G401 (cell line): ENCODE measurements at regions not wholly inside any gene's neighbourhood (a gene's known extent, or its start where the extent isn't known, plus 50 kb on each side); places are given as distances from the start of the nearest gene placed in this dataset.
A peak's percentile ranks its signal among the peaks of the same experiment; 100 is the strongest.
"Not testable (repeated sequence)": the region's sequence is repeated elsewhere in the genome, so short reads cannot be mapped to it uniquely, and the experiment has no call there.

Experiments used
- DNase-seq: peaks from one replicate; pipeline ENCODE4 v3.0.0-alpha.2; 2015; ENCODE audit warnings: low spot score
- in situ Hi-C: cut with HindIII; loops from 2 replicates; pipeline ENCODE4 v1.10.0; 2016; ENCODE audit warnings: low sequenced_read_pairs, mixed read lengths

DNA sequence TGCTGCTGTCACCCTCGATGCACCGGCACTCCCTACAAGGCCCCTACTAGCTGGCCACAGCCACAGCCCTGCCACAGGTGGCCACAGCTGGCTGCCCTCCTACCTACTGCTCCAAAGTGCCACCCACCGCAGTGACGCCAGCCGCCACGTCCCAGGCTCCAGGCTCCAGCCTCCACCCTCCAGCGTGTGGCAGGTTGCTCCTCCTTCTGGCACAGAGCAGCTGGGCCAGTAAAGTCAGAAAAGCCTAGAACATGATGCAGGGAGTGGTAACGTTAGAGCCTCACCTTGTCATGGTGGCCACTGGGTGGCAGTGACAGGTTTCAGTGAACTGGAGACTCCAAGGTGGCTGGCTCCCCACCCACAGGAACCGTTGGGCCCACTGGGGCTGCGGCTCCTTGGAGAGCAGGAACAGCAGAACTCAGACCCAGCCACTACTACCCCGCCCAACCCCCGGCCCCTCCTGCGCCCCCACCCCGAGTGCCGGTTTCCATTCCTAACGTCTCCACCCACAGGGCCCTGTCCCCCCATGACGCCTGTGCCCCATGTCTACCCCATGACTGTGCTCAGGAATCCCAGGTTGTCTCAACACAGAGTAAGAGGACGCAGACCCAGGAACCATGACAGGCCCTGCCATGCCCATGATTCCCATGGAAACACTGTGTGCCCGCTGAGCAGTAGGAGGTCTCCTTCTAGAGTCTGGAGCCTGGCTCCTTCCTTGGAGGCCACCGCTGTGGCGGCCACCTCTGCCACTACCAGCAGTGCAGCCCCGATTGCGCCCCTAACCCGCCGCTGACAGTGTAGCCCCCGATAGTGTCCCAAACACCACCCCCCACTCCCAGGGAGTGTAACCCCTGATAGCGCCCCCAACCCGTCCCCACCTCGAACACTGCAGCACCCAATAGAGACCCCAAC, 52.3 kb upstream of the ZNF33B start:
- peak; percentile 1 for DNase-seq
- in situ Hi-C loops = no loop called here

- DNase-seq = no peak
- in situ Hi-C loops = no loop called here
These were observed 53.2 kb upstream of the ZNF33B start for GRCh38 chr10:42691361-42692120.

DNA sequence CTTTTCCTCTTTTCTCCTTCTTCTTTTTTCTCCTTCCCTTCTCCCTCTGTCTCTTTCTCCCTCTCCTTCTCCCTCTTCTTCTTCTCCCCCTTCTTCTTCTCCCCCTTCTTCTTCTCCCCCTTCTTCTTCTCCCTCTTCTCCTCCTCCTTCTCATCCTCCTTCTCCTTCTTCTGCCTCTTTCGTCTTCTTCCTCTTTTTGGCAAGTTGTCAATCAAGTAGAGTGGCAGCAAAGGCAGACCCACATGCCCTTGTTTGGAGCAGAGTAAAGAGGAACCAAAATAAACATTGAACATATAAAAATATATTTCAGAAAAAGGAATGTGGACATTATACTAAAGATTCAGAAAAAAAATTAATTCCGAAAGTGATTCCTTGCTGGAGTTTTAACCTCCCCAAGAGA, 59.6 kb upstream of the ZNF33B start:
- no peak for DNase-seq
- in situ Hi-C loops = no loop called here

DNA sequence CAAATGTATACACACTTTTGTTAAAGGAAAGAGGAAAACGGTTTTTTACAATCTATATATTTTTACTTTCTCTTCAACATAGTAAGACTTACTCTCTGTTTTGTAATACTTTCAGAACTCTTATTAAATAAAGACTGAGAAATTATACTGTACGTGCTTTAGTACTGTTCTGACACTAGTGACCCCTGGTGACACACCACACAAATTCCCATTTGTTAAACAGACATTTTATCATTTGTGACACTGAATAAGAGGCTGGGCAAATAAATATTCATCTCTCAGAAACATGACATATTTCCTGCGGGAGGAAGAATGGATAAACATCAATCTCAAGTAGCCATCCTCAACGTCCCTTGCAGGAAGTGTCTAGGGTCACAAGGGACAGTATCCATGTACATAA, 68.9 kb upstream of the ZNF33B start:
- in situ Hi-C loops = no loop called here
- no peak for DNase-seq

DNA sequence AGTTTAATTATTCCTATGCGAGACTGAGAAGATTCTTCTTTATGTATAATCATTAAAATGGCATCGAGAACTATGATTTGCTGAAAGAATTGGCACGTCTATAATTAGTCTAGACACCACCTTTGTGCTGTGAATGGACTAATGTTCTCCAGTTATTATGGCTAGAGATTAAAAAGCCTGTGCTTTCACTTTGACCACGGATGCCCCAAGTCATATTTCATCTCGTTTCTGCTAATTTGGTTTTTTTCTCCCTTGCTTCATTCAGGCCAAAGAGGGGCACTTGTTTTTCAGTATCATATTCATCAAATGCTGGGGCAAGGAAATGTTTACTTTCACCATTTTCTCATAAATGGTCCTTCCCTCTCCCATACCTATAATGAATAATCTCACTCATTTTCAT, 63.3 kb upstream of the BMS1 start:
- DNase-seq, in situ Hi-C loops: not testable (repeated sequence)

DNA sequence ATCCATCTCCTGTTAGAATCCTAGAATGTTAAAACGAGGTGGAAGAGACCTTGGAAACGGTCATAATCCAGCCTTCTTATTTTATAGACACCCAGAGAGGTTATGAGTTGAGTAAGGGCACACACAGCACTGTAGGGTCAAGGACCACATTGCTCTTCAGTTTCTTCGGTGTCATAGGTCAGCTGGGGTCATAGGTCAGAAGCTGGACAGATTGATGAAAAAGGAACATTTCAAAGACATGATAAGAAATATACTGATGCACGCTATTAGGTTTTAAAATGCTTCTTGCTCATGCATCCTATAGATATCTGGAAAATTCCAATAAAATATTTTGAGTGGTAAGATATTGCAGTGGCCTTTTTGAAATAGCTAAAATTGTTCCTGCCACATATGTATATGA, 60.0 kb upstream of the BMS1 start:
- DNase-seq = no peak
- in situ Hi-C loops = no loop called here

DNA sequence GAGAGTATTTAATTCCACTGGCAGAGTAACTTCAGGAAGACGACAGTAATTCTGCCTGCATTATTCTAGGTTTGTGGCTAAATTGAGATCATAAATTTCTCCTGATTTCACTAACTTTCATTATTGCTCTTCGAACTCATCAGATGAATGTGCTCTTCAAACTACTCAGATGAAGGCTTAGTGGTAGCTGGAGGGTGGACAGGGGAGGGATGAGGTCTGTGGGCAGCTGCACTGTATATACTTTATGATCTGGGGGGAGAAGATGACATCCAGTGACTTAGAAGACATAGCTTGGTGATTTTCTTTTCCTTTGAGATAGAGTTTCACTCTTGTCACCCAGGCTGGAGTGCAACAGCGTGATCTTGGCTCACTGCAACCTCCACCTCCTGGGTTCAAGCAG, 59.0 kb upstream of the BMS1 start:
- in situ Hi-C loops = not testable (repeated sequence)

GRCh38 chr10:42724660-42725059, 57.9 kb upstream of the BMS1 start:
- in situ Hi-C loops = not testable (repeated sequence)
- DNase-seq = peak; percentile 52

More for the DNA sequence above, 59.0 kb upstream of the BMS1 start:
- DNase-seq = not testable (repeated sequence)

- in situ Hi-C loops = no loop called here
- no peak for DNase-seq
These were observed 50.3 kb upstream of the BMS1 start for GRCh38 chr10:42732266-42732665.
